ENCODE measurements at regions not wholly inside any gene's neighbourhood (a gene's known extent, or its start where the extent isn't known, plus 50 kb on each side); places are given as distances from the start of the nearest gene placed in this dataset.

GRCh38 chr12:127245009-127245408 is 1022.0 kb upstream of the TMEM132C start:
- Histone ChIP-seq H3K27me3 (ENCODE audit: insufficient read depth, poor library complexity, severe bottlenecking) (no peaks in the 10 kb centered on the region), H3K27ac (replicated peaks) (no peak overlapping the region), H3K4me3 (replicated peaks; ENCODE audit: insufficient read depth, low read length) (no peak overlapping the region)
- DNase-seq (ENCODE audit: low read depth in 1 of 2, low spot score in 1 of 2): no peak
- TF ChIP-seq POLR2AphosphoS5 (IDR thresholded peaks at IDR 0.05; ENCODE audit: low read depth): no peak
- TF ChIP-seq CTCF (IDR thresholded peaks at IDR 0.05; ENCODE audit: insufficient read depth, low read length): no peak
- TF ChIP-seq SPI1 (IDR thresholded peaks at IDR 0.05; ENCODE audit: borderline replicate concordance, low read depth): no peak
- no peak for TF ChIP-seq REST (IDR thresholded peaks at IDR 0.05; ENCODE audit: insufficient replicate concordance, low read depth)
- TF ChIP-seq GABPA (IDR thresholded peaks at IDR 0.05; ENCODE audit: low read depth): no peak

GRCh38 chr12:127245437-127245836 is 1021.5 kb upstream of the TMEM132C start:
- Histone ChIP-seq H3K27ac (replicated peaks) (no peak overlapping the region), H3K27me3 (ENCODE audit: insufficient read depth, poor library complexity, severe bottlenecking) (no peaks in the 10 kb centered on the region), H3K4me3 (replicated peaks; ENCODE audit: insufficient read depth, low read length) (no peak overlapping the region)
- no peak for TF ChIP-seq REST (IDR thresholded peaks at IDR 0.05; ENCODE audit: insufficient replicate concordance, low read depth)
- no peak for TF ChIP-seq CTCF (IDR thresholded peaks at IDR 0.05; ENCODE audit: insufficient read depth, low read length)
- no peak for TF ChIP-seq SPI1 (IDR thresholded peaks at IDR 0.05; ENCODE audit: borderline replicate concordance, low read depth)
- no peak for TF ChIP-seq POLR2AphosphoS5 (IDR thresholded peaks at IDR 0.05; ENCODE audit: low read depth)
- no peak for TF ChIP-seq GABPA (IDR thresholded peaks at IDR 0.05; ENCODE audit: low read depth)
- no peak for DNase-seq (ENCODE audit: low read depth in 1 of 2, low spot score in 1 of 2)

GRCh38 chr12:127247937-127248336 is 1019.0 kb upstream of the TMEM132C start:
- Histone ChIP-seq H3K27ac (replicated peaks) (no peak overlapping the region), H3K4me3 (replicated peaks; ENCODE audit: insufficient read depth, low read length) (no peak overlapping the region), H3K27me3 (ENCODE audit: insufficient read depth, poor library complexity, severe bottlenecking) (no peaks in the 10 kb centered on the region)
- TF ChIP-seq GABPA (IDR thresholded peaks at IDR 0.05; ENCODE audit: low read depth) (no peak), CTCF (IDR thresholded peaks at IDR 0.05; ENCODE audit: insufficient read depth, low read length) (no peak), SPI1 (IDR thresholded peaks at IDR 0.05; ENCODE audit: borderline replicate concordance, low read depth) (no peak)
- no peak for DNase-seq (ENCODE audit: low read depth in 1 of 2, low spot score in 1 of 2)

- Histone ChIP-seq H3K27me3 (ENCODE audit: insufficient read depth, poor library complexity, severe bottlenecking) (no peaks in the 10 kb centered on the region), H3K4me3 (replicated peaks; ENCODE audit: insufficient read depth, low read length) (no peak overlapping the region), H3K27ac (replicated peaks) (no peak overlapping the region)
- TF ChIP-seq SPI1 (IDR thresholded peaks at IDR 0.05; ENCODE audit: borderline replicate concordance, low read depth) (no peak), GABPA (IDR thresholded peaks at IDR 0.05; ENCODE audit: low read depth) (no peak), POLR2AphosphoS5 (IDR thresholded peaks at IDR 0.05; ENCODE audit: low read depth) (no peak)
- DNase-seq (ENCODE audit: low read depth in 1 of 2, low spot score in 1 of 2): no peak
Observed at GRCh38 chr12:127249428-127249827, 1017.5 kb upstream of the TMEM132C start.

All from HL-60 (cell line).